DMS53 treated with DMSO at 0.1 percent for 48 hours (cell line): ENCODE measurements at regions not wholly inside any gene's neighbourhood (a gene's known extent, or its start where the extent isn't known, plus 50 kb on each side); places are given as distances from the start of the nearest gene placed in this dataset.
A peak's percentile ranks its signal among the peaks of the same experiment; 100 is the strongest.

ENCODE experiments used
- DNase-seq: peaks from one replicate; lab custom pipeline; 2025; ENCODE audit not compliant: unreplicated experiment; lab: John Stamatoyannopoulos, UW

DNA sequence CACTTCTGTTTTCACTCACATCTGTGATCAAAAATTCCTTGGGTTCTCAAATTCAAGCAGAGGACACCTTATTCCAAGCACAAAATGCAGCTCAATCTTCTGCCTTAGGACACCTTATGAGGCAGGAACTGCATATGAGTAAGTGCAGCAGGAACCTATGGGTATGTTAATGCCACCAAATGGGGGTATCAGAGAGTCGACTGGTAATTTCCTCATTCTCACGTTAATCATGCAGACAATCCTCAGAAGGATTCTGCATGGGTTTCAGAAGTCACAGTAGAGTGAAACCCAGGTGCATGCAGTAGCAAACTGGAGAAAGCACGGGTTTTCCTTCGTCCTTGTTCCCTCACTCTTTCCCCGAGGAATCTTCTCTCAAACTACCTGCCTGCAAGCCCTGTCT, 452.8 kb downstream of the CBLN2 start:
- no peak for DNase-seq

- DNase-seq = no peak
Measured at GRCh38 chr18:72089432-72089831, 454.7 kb downstream of the CBLN2 start.

DNA sequence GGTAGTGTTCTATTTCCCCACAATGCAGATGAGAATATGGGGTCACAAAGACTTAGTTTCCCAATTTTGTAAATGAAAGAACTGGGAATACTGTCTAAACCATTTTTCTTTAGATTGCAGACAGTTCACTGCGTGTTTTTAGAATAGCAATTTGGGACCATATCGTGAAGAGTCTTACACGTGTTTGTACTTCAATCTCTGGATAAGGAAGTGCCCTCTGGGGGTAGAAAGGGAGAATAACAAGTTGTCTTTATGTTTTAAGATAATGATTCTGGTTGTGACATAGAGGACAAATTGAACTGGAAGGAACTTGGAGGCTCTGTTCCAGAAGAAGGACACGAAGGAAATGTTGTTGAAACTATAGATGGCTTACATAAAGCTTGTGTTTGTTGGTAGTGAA, 457.7 kb downstream of the CBLN2 start:
- peak; percentile 83 for DNase-seq

DNA sequence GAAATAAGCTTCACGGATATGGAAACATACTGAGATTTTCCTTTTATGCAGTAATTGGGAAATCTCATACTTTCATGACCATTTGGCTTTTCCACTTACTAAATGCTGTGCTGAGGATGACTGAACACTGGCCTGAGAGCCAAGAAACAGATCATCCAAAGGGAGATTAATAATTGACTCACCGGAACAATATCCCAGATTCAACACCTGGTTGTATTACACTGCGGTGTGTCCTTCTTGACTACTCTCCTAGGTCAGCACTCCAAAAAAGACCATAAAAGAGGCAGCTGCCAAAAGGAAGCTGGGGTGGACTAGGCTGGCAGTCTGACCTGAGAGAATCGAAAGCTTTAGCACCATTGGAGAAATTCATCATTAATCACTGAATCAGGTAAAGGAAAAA, 469.1 kb downstream of the CBLN2 start:
- peak; percentile 98 for DNase-seq

- no peak for DNase-seq
Measured at GRCh38 chr18:72063001-72063400, 481.1 kb downstream of the CBLN2 start.

GRCh38 chr18:72058851-72059250, 485.3 kb downstream of the CBLN2 start:
- no peak for DNase-seq

GRCh38 chr18:72056171-72056570, 488.0 kb downstream of the CBLN2 start:
- no peak for DNase-seq

GRCh38 chr18:72041313-72042032, 502.7 kb downstream of the CBLN2 start:
- no peak for DNase-seq

GRCh38 chr18:72013427-72013850, 530.7 kb downstream of the CBLN2 start:
- DNase-seq = no peak

DNA sequence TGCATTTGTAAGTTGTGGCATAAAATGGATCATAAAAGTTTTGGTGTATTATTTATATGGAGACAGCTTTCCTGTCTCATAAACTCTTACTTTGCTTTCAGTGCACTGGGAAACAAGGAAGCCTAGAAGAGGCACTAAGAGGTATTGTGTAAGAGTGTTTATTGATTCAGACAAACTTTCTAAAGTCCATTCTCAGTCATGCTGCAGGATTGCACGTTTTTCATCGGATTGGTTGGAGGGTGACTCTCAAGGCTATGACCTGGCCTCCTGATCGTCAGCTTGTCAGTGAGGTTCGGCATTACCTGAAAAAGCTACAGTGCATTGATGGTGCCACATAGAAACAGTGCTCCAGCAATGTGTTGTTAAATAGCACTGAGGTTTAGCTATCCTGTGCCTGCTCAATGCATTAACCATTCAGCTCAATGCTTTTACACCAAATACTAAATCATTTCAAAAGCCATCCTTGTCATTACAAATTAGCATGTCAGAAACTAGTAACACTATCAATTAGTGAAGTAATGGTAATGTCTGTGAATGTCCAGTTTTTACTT, 545.5 kb downstream of the CBLN2 start:
- DNase-seq = no peak

DNA sequence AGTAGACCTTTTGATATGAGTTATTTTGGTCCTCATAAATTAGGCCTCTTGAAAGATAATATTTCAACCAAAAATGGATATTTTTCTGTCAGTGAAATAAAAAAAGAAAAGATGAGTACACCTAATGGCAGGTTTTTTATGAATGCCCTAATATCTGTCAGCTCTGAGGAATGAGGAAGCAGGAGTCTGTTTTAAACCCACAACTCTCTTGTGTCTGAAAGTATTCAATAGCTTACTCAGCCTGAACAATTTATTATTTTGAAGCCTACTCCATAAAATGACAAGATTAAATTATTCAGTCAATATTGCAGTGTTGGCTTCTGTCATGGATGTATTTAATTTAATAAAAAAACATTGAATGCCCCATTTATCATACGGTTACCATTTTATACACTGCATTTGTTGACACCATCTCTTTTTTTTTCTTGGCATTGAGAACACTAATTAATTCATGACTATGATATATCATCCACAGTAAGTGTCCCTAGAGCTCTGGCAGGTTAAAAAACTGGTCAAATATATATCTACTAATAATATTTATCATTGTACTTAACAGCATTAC, 548.2 kb downstream of the CBLN2 start:
- DNase-seq = no peak

GRCh38 chr18:71994273-71994672, 549.9 kb downstream of the CBLN2 start:
- no peak for DNase-seq

GRCh38 chr18:71989616-71990015, 554.5 kb downstream of the CBLN2 start:
- no peak for DNase-seq

DNA sequence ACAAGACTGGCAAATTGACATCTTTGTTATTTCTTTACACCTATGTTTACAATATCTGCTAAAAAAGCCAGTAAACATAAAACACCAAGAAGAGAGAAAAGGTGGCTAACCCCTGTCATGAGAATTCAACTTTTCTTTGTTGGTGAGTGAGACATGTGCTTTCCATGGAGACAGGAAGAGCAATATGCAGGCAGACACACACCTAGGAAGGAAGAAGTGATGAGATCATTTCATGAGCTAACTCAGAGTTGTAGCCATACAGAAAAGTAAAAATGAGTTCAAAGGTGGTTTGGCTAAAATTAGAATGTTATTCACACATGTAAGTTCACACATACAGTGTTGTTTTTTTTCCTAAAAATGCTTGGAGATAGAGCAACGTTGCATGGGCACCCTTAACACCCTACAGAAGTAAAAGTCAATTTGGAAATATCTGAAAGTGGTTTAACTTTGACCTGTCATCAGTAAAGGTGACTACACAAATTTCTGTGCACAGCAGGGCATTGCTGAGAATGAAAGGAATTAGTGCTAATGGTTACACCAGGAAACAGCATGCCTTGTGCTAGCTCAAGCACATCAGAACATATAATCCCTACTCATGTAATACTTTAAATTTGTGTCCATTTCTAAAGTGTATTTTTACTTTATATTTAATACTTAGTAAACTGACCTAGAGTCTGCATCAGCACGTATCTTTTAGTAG, 557.6 kb downstream of the CBLN2 start:
- DNase-seq = peak; percentile 39

DNA sequence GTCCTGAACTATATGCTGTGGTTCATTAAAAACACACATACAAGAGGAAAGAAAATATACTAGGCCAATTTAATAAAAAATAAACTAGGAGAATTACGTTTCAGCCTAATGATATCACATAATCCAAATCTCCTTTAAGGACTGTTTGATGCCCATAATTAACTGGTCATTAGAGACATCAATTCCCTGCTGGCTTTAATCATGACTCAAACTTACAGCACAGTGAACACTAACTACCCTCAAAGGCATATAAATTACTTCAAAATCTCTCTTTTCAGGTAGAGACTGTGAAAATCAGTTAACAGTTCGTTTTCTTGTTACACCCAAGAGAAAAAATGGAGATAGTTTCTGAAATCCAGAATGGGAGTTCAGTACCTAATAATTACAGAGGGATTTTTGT, 567.4 kb downstream of the CBLN2 start:
- no peak for DNase-seq

DNA sequence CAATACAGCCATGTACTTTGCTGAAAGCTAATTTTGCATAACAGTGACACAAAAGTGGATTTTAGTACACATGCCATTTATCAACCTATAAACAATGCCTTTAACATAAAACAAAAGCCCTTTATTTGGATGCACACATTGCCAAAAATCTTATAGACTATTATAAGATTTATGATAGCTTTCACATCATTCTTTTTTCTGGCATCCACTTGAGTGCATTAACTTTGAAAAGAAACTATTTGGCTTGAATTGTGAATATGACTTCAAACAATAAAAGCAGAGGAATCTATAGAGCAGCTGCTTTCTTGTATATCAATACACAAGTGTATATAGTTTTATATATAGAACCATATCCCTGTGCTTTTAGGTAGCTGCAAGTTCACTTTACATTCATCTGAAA, 577.4 kb downstream of the CBLN2 start:
- DNase-seq = no peak

- DNase-seq = no peak
Measured at GRCh38 chr18:71958605-71959004, 585.5 kb downstream of the CBLN2 start.

DNA sequence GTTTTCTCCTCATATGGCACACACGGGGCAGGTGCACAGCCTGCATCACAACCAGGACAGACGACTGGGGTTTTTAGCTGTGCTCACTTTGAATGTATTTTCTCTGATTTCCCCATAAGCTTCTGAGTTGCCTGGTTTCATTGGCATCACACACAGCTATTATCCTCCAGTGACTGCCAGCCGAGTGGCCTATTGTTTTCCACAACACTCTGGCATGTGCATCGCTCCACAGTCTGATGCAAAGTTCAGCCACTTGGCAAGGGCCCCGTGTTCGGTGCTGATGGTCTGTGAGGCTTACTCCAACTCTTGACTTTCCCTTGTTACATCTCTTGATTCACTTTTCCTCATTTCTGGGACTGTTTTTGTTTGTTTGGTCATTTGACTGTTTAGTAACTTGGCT, 593.1 kb downstream of the CBLN2 start:
- DNase-seq = no peak

- no peak for DNase-seq
Measured at GRCh38 chr18:71942433-71942832, 601.7 kb downstream of the CBLN2 start.

- DNase-seq = no peak
Measured at GRCh38 chr18:71939483-71939882, 604.7 kb downstream of the CBLN2 start.

DNA sequence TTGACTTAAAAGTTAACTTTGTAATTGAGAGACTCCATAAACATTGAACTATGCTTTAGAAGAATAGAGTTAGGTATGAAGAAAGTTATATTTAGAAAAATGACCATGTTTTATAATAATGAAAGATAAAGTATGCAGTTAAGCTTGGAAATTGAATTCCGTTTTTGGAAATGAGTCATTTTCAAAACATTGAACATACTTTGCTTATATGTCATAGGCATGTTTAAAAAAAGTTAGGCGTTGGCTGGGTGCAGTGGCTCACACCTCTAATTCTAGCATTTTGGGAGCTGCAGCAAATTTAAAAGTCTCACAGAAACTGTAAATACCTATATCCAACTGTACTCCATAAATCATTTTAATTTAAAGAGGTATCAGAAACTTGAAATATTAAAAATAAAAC, 607.4 kb downstream of the CBLN2 start:
- no peak for DNase-seq

DNA sequence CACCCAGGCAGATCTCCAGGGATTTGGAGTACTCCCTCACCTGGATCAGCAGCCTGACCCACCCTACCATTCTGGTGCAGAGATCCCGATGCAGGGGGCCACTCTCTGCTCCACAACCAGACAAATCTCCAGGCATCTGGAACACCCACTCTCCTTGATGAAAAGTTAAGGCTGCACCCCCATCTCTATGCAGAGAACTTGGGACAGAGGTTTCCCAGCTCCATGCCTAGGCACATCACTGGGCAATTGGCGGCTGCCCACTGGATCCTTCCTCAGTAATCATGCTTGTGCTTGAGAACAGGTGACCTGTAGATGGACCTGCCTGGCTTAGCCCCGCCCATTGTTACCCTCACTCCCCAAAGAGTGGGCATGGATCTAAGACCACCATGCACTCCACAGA, 624.9 kb downstream of the CBLN2 start:
- no peak for DNase-seq
